ENCODE measurements at regions not wholly inside any gene's neighbourhood (a gene's known extent, or its start where the extent isn't known, plus 50 kb on each side); places are given as distances from the start of the nearest gene placed in this dataset.

DNA sequence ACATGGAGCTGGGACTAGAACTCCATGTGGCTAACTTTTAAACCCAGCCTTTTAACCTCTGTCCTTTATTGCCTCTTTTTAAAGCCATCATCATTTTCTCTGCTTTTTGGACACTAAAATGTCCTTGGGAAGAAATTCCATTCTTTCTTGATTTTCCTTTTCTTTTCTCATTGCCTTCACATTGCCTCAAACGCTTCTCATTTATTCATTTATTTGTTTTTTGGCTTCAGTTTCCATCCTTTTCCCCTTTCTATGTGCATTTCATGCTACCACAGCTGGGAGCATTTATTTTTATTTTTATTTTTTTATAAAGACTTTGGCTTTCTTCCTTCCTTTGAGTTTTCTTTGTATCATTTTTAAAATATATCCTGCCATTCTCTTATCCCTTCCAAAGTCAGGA is 212.2 kb downstream of the DACT1 start:
- no peak overlapping the region for H3K27ac Mint-ChIP-seq
- no peaks in the 10 kb centered on the region for H3K36me3 Mint-ChIP-seq
- no peaks in the 10 kb centered on the region for H3K4me1 Mint-ChIP-seq
- CTCF ChIA-PET = no interaction called here
- no peak overlapping the region for H3K4me3 Mint-ChIP-seq
- no peaks in the 10 kb centered on the region for H3K9me3 Mint-ChIP-seq (ENCODE audit: low read depth)
- ATAC-seq (no peak), DNase-seq (no peak)
- H3K27me3 Mint-ChIP-seq = no peaks in the 10 kb centered on the region

DNA sequence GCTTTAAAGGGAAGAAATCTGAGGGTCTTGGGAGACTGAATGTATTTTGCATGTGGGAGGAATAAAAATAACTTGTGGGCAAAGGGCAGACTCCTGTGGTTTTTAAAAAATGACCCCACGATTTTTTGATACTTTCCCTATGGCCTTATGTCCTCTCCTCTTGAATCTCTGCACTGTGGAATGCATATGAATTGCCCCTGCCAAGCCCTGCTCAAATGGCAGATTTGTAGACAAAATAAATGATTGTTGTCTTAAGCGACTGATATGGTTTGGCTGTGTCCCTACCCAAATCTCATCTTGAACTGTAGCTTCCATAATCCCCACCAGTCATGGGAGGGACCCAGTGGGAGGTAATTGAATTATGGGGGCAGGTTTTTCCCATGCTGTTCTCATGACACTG is 223.8 kb downstream of the DACT1 start:
- CTCF ChIA-PET = no interaction called here
- peaks cover 2% of the 10 kb centered on the region for H3K9me3 Mint-ChIP-seq (ENCODE audit: low read depth)

GRCh38 chr14:58862416-58863160 is 224.8 kb downstream of the DACT1 start:
- Mint-ChIP-seq H3K36me3 (no peaks in the 10 kb centered on the region), H3K4me1 (no peaks in the 10 kb centered on the region), H3K4me3 (no peak overlapping the region), H3K27me3 (peaks cover 2% of the 10 kb centered on the region), H3K27ac (no peak overlapping the region), H3K9me3 (ENCODE audit: low read depth) (peaks cover 2% of the 10 kb centered on the region)
- DNase-seq (no peak), ATAC-seq (no peak)
- CTCF ChIA-PET = no interaction called here

More for the DNA sequence above, 223.8 kb downstream of the DACT1 start:
- no peaks in the 10 kb centered on the region for H3K4me1 Mint-ChIP-seq
- H3K27me3 Mint-ChIP-seq = peaks cover 2% of the 10 kb centered on the region
- ATAC-seq (no peak), DNase-seq (no peak)
- no peaks in the 10 kb centered on the region for H3K36me3 Mint-ChIP-seq
- H3K4me3 Mint-ChIP-seq = no peak overlapping the region
- H3K27ac Mint-ChIP-seq = no peak overlapping the region

DNA sequence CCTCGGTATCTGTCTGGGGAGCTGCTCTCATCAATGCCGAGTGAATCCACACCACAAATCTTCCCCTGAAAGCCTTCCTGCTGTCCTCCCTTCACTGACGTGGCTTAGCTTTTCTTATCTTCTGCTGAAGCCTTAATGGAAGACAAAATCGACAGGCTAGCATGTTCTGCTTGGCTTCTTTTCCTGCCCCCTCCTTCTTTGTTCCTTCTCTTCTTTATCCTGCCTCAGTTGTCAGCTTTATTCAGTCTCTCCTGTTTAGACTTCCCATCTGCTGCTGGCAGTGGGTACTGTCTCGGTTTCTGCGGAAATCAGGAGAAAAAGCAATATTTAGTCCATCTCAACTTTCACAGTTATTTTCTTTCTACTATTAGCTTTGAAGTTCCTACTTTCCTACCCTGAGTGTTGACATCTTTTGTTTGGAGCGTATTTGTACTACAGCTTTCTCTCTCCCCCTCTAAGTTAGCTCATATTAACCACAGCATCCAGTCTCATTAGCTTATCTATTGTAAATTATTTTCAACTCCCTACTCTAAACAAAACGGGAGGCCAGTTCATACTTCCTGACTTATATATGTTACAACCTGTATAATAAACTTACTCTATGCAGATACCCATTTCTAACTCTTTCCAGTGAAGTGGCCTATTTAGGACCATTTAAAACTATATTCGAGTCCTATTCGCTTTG is 226.0 kb downstream of the DACT1 start:
- no peaks in the 10 kb centered on the region for H3K36me3 Mint-ChIP-seq
- peaks cover 2% of the 10 kb centered on the region for H3K27me3 Mint-ChIP-seq
- H3K27ac Mint-ChIP-seq = no peak overlapping the region
- H3K9me3 Mint-ChIP-seq (ENCODE audit: low read depth) = peaks cover 2% of the 10 kb centered on the region
- no peak for DNase-seq
- no peak for ATAC-seq
- CTCF ChIA-PET = no interaction called here
- no peak overlapping the region for H3K4me3 Mint-ChIP-seq
- H3K4me1 Mint-ChIP-seq = no peaks in the 10 kb centered on the region

GRCh38 chr14:58864751-58865513 is 227.2 kb downstream of the DACT1 start:
- no peak for ATAC-seq
- H3K27me3 Mint-ChIP-seq = peaks cover 2% of the 10 kb centered on the region
- H3K27ac Mint-ChIP-seq = no peak overlapping the region
- no peaks in the 10 kb centered on the region for H3K36me3 Mint-ChIP-seq
- H3K4me3 Mint-ChIP-seq = no peak overlapping the region
- CTCF ChIA-PET = no interaction called here
- no peaks in the 10 kb centered on the region for H3K9me3 Mint-ChIP-seq (ENCODE audit: low read depth)
- DNase-seq = no peak
- no peaks in the 10 kb centered on the region for H3K4me1 Mint-ChIP-seq

DNA sequence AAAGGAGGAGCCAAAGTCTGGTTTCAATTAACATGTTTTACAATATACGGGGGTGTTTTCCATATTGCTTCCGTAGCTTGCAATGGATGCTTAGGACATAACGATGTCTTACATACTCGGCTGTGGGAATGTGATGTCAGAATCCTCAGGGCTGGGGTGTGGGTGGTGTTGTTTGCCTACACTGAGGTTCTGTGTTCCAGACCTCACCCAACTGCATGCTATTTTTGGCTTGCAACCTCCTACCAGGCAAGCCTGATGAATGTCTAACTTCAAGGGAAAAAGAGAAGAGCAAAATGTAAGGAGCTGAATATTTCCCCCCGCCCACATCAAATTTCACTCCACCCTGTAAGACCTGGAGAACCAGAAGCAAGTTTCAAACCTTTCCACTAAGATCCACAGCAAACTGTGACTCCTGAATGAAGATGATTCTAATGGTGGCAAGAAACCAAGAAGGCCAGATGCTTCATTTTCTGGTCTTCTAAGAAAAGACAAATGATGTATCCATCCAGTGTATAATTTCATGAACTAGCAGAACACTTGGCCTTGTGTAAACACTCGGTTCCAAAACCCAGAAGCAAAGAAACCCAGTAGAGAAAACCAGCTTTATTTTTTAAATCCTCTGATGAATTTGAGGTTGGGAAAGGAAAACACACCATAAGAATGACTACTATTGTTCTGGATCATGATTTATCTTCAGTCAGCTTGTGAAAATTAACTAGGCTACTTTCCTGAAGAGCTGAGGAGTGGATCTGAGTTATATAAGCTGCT is 227.9 kb downstream of the DACT1 start:
- no peaks in the 10 kb centered on the region for H3K36me3 Mint-ChIP-seq
- H3K9me3 Mint-ChIP-seq (ENCODE audit: low read depth) = no peaks in the 10 kb centered on the region
- ATAC-seq = no peak
- H3K4me1 Mint-ChIP-seq = no peaks in the 10 kb centered on the region
- no peak for DNase-seq
- no peak overlapping the region for H3K4me3 Mint-ChIP-seq
- CTCF ChIA-PET = interaction anchor here (0.9 kb wide), 1 partner anchor 10 kb away, joined by 3 read pairs; no protein-coding TSS in a partner anchor
- no peak overlapping the region for H3K27ac Mint-ChIP-seq
- peaks cover 2% of the 10 kb centered on the region for H3K27me3 Mint-ChIP-seq

DNA sequence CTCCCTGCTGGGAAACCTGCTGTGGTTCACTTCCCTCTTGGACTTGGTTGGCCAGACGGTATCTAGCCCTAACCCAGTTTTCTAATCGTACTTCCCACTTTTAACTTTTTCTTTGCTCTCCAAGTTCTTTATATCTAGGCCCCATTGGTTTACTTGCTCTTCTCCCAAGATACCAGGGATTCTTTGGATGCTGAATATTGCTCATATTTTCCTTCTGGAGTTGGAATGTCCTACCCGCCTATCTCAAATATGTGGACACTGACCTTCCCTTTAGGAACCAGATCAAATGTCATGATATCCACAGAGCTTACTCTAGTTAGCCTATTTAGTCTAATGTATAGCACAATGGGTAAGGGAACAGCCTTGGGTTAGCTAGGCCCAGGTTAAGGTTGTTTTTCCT is 228.6 kb downstream of the DACT1 start:
- Mint-ChIP-seq H3K27ac (no peak overlapping the region), H3K4me3 (no peak overlapping the region), H3K4me1 (no peaks in the 10 kb centered on the region), H3K36me3 (no peaks in the 10 kb centered on the region), H3K9me3 (ENCODE audit: low read depth) (no peaks in the 10 kb centered on the region), H3K27me3 (peaks cover 2% of the 10 kb centered on the region)
- no peak for ATAC-seq
- no peak for DNase-seq
- CTCF ChIA-PET = interaction anchor here (0.9 kb wide), 1 partner anchor 10 kb away, joined by 3 read pairs; no protein-coding TSS in a partner anchor

- Mint-ChIP-seq H3K36me3 (no peaks in the 10 kb centered on the region), H3K27ac (no peak overlapping the region), H3K4me3 (no peak overlapping the region), H3K4me1 (no peaks in the 10 kb centered on the region), H3K27me3 (no peaks in the 10 kb centered on the region), H3K9me3 (ENCODE audit: low read depth) (no peaks in the 10 kb centered on the region)
- DNase-seq (no peak), ATAC-seq (no peak)
- CTCF ChIA-PET = no interaction called here
These were observed 233.2 kb downstream of the DACT1 start for GRCh38 chr14:58870961-58871360.

DNA sequence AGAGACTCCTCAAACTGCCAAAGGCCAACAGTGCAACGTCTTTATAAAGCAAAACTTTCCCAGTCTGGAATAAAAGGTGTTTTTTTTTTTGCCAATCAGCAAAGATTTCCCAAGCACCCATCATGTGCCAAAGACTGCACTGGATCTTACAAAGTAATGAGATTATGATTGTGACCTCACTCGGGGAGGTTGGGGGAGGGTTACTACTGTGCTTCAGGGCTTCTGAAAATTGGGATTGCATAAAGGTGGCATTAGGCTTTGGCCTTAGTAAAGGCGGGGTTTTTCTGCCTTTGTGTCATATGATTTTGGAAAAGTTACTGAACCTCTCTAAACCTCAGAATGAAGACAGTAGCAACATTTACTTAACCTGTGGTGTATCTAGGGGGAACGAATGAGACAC is 233.8 kb downstream of the DACT1 start:
- no peak for ATAC-seq
- Mint-ChIP-seq H3K4me1 (no peaks in the 10 kb centered on the region), H3K36me3 (no peaks in the 10 kb centered on the region), H3K4me3 (no peak overlapping the region), H3K27me3 (no peaks in the 10 kb centered on the region), H3K27ac (no peak overlapping the region), H3K9me3 (ENCODE audit: low read depth) (no peaks in the 10 kb centered on the region)
- CTCF ChIA-PET = no interaction called here
- DNase-seq = no peak

DNA sequence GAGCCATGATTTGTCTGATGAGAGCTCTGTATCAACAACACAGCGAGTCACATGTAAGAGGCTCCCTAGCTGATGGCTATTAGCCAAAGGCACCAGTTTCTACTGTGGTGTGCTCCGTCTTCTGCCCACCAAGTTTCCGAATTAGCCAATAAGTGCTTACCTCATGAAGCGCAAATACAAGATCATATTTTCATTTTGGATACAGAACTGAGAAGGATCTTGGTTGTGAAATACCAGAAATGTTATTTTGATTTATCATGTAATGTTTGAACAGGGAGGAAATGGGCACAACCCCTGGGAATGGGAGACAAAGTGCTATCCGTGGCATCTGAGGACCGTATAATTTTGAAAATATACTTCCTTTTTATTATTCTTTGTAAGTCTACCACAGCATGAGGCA is 234.3 kb downstream of the DACT1 start:
- H3K27me3 Mint-ChIP-seq = no peaks in the 10 kb centered on the region
- H3K9me3 Mint-ChIP-seq (ENCODE audit: low read depth) = no peaks in the 10 kb centered on the region
- H3K4me3 Mint-ChIP-seq = no peak overlapping the region
- H3K4me1 Mint-ChIP-seq = no peaks in the 10 kb centered on the region
- DNase-seq = no peak
- CTCF ChIA-PET = no interaction called here
- no peak overlapping the region for H3K27ac Mint-ChIP-seq
- ATAC-seq = no peak
- no peaks in the 10 kb centered on the region for H3K36me3 Mint-ChIP-seq

GRCh38 chr14:58873228-58873953 is 235.6 kb downstream of the DACT1 start:
- Mint-ChIP-seq H3K36me3 (no peaks in the 10 kb centered on the region), H3K4me3 (no peak overlapping the region), H3K27me3 (no peaks in the 10 kb centered on the region), H3K9me3 (ENCODE audit: low read depth) (no peaks in the 10 kb centered on the region), H3K4me1 (no peaks in the 10 kb centered on the region), H3K27ac (no peak overlapping the region)
- CTCF ChIA-PET = no interaction called here
- no peak for ATAC-seq
- no peak for DNase-seq

GRCh38 chr14:58875613-58876012 is 237.9 kb downstream of the DACT1 start:
- H3K4me3 Mint-ChIP-seq = no peak overlapping the region
- no peaks in the 10 kb centered on the region for H3K27me3 Mint-ChIP-seq
- DNase-seq = no peak
- no peak for ATAC-seq
- CTCF ChIA-PET = interaction anchor here (0.7 kb wide), 1 partner anchor 732 kb away, joined by 3 read pairs; no protein-coding TSS in a partner anchor
- no peaks in the 10 kb centered on the region for H3K9me3 Mint-ChIP-seq (ENCODE audit: low read depth)
- H3K4me1 Mint-ChIP-seq = no peaks in the 10 kb centered on the region
- H3K36me3 Mint-ChIP-seq = no peaks in the 10 kb centered on the region
- H3K27ac Mint-ChIP-seq = no peak overlapping the region

- no peak for ATAC-seq
- Mint-ChIP-seq H3K27me3 (no peaks in the 10 kb centered on the region), H3K4me3 (no peak overlapping the region), H3K36me3 (no peaks in the 10 kb centered on the region), H3K27ac (no peak overlapping the region), H3K9me3 (ENCODE audit: low read depth) (no peaks in the 10 kb centered on the region), H3K4me1 (no peaks in the 10 kb centered on the region)
- CTCF ChIA-PET = no interaction called here
- no peak for DNase-seq
These were observed 238.8 kb downstream of the DACT1 start for GRCh38 chr14:58876608-58877007.

Data from activated CD8-positive, alpha-beta memory T cell treated with anti-CD3 and anti-CD28 coated beads, Interleukin-2, amount 10 ng/mL, durations not matched to agents 7 days and 5 days (primary cell).